Activated CD4-positive, alpha-beta T cell treated with anti-CD3 and anti-CD28 coated beads, Interleukin-2, amount 50 U/mL, for 16 hours (primary cell): ENCODE measurements at regions not wholly inside any gene's neighbourhood (a gene's known extent, or its start where the extent isn't known, plus 50 kb on each side); places are given as distances from the start of the nearest gene placed in this dataset.

Source experiments
- DNase-seq: peaks from one replicate; pipeline ENCODE4 v3.0.0-alpha.2; 2020

GRCh38 chr16:72256398-72257066 is 84.6 kb upstream of the PMFBP1 start:
- no peak for DNase-seq

DNA sequence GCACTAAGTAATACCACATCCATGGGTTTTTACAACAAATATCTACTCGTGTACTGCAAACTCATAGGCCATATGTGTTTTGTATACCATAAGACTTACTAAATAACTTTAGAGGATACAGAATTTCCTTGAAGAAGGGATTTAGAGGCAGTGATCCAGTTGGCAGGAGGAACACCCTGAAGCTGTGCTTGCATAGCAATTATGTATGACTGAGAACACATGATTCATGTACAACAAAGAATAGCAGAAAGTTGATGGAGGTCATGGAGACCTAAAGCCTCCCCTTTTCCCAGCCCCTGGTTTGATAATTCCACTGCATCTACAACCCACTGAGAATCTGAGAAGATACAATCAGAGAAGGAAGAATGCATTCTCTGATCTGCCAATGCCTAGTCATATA is 83.8 kb upstream of the PMFBP1 start:
- DNase-seq: no peak

DNA sequence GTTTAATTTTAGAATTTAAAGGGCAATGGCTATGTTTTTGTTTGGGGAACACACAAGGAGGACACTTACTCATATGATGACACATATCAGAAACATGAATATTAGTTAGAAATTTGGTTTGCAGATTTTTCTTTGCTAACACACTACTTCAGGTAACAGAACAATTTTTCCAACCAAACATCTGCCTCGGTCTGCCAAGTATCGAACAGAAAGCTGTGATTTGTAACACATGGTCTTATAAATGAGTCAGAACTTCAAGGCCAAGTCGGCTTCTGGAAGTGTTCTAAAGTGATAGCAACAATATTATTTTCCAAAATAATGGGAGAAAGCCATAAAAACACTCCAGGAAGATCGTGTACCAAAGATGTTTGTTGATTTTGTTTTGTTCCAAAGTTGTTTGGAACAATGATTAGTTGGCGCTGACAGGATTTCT is 75.9 kb upstream of the PMFBP1 start:
- DNase-seq: no peak

DNA sequence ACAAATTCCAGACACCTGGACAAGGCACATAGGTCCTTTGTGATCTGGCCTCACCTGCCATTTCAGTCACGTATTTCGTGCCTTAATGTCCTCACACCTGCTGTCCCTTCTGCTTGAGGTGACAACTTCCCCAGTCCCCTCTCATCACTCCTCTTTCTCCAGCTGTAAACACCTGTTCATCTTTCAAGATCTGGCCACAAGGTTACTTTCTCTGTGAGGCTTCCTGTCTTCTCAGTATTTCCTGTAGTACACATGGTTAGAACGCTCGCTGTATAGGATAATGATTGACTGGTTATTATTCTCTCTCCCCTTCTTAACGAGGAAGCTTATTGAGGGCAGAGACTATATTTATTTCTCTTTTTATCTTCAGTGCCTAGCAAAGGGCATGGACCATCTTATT is 74.5 kb upstream of the PMFBP1 start:
- peak; percentile 3 for DNase-seq

GRCh38 chr16:72244853-72245252 is 72.9 kb upstream of the PMFBP1 start:
- no peak for DNase-seq

DNA sequence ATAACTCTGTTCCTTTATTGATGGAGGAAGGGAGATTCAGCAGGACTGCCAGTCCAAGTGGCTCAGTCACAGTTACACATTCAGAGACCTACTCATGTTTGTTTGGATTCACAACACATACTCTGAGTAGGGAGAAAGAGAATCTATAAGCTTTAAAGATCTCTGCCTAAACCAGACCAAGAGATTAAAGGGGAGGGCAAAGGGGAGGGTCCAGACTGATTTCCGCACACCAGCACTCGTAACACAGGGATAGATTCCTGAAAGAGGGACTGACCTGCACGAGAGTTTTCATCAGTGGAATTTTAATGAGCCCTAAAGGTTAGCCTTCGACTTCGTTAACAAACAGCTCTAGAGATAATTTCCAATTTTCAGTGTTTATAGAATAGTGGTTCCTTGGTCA is 71.7 kb upstream of the PMFBP1 start:
- no peak for DNase-seq

GRCh38 chr16:72242757-72243156 is 70.8 kb upstream of the PMFBP1 start:
- DNase-seq: no peak

- DNase-seq: peak; percentile 3
These were observed 70.0 kb upstream of the PMFBP1 start for GRCh38 chr16:72241930-72242329.

GRCh38 chr16:72241008-72241407 is 69.1 kb upstream of the PMFBP1 start:
- no peak for DNase-seq

DNA sequence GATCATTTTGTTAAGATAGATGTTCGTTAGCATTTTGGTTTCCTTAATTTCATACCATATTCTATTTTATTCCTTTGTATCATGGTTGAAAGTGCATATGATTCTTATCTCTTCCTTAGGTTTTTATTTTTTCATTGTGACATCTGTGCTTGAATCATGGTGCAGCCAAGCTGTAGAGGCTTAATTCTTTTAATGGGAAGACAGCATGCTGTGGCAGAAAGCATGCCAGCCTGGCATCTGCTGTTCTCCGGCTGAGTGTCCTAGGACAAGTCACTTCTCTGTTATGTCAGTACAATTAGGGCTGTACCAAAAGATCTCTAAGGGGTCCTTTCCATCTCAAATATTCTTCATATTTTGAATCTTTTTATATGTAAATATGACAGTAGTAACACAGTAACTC is 68.5 kb upstream of the PMFBP1 start:
- no peak for DNase-seq

DNA sequence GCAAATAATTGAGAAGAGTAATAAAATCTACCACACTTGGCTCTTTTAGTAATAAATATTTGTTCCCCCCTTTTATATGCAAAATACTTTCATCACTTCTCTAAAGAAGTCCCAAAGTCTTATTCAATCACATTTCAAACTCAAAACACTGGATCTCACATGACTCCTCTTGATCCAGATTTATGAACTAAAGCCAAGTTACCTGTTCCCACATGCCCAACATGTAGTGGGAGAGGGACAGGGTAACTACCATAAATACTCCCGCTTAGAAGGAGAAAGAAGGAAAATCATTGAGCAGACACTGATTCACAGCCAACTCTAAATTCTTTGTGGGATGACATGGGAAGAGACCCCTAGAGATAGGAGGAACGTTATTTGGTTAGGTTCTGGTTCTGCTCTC is 64.9 kb upstream of the PMFBP1 start:
- DNase-seq: no peak

GRCh38 chr16:72234387-72234786 is 62.4 kb upstream of the PMFBP1 start:
- DNase-seq: no peak

GRCh38 chr16:72228014-72228413 is 56.1 kb upstream of the PMFBP1 start:
- DNase-seq: no peak

- DNase-seq: no peak
These were observed 54.2 kb upstream of the PMFBP1 start for GRCh38 chr16:72226136-72226535.

GRCh38 chr16:72224260-72224768 is 52.4 kb upstream of the PMFBP1 start:
- DNase-seq: no peak

GRCh38 chr16:72222503-72222902 is 50.5 kb upstream of the PMFBP1 start:
- no peak for DNase-seq
